ENCODE measurements at regions not wholly inside any gene's neighbourhood (a gene's known extent, or its start where the extent isn't known, plus 50 kb on each side); places are given as distances from the start of the nearest gene placed in this dataset.
"Not testable (repeated sequence)": the region's sequence is repeated elsewhere in the genome, so short reads cannot be mapped to it uniquely, and the experiment has no call there.

GRCh38 chr2:64934530-64934929 lies 54.7 kb upstream of the SLC1A4 start:
- Histone ChIP-seq H3K4me2 (ENCODE audit: low read length) (peak overlapping the region; percentile 42), H3K9me3 (ENCODE audit: low read length) (peaks cover 4% of the 10 kb centered on the region; the same call in 1 of the 2 replicates), H3K9ac (ENCODE audit: low read length) (peak overlapping the region; percentile 42; the same call in 1 of the 2 replicates), H3K79me2 (ENCODE audit: insufficient read depth, low read length) (peaks cover 26% of the 10 kb centered on the region), H4K20me1 (ENCODE audit: insufficient read depth, low read length) (no peaks in the 10 kb centered on the region), H2AFZ (ENCODE audit: low read length) (no peak overlapping the region), H3K27me3 (ENCODE audit: insufficient read depth, low read length) (no peaks in the 10 kb centered on the region), H3K36me3 (ENCODE audit: insufficient read depth, low read length) (peaks cover 10% of the 10 kb centered on the region), H3K4me1 (ENCODE audit: insufficient read depth, low read length, severe bottlenecking) (peaks cover 82% of the 10 kb centered on the region), H3F3A (ENCODE audit: insufficient read depth, low read length) (no peaks in the 10 kb centered on the region; the same call in 1 of the 2 replicates), H3K27ac (ENCODE audit: low read depth, low read length, poor library complexity, severe bottlenecking) (peak overlapping the region; percentile 97), H3K4me3 (ENCODE audit: low read depth, low read length, poor library complexity, severe bottlenecking) (peak overlapping the region; percentile 11), H3K9me2 (ENCODE audit: low read depth, low read length) (no peaks in the 10 kb centered on the region)
- TF ChIP-seq CTCF (IDR thresholded peaks at IDR 0.05; ENCODE audit: low read length) (no peak), EZH2 (IDR thresholded peaks at IDR 0.05; ENCODE audit: borderline replicate concordance, low read length) (no peak)

- Histone ChIP-seq H3K4me3 (ENCODE audit: low read depth, low read length, poor library complexity, severe bottlenecking) (no peak overlapping the region), H3K36me3 (ENCODE audit: insufficient read depth, low read length) (no peaks in the 10 kb centered on the region; the same call in 1 of the 2 replicates), H3K9me3 (ENCODE audit: low read length) (peaks cover 4% of the 10 kb centered on the region; the same call in 1 of the 2 replicates), H3K79me2 (ENCODE audit: insufficient read depth, low read length) (peaks cover 3% of the 10 kb centered on the region; the same call in 1 of the 2 replicates), H3K27ac (ENCODE audit: low read depth, low read length, poor library complexity, severe bottlenecking) (peak overlapping the region; percentile 93), H3F3A (ENCODE audit: insufficient read depth, low read length) (no peaks in the 10 kb centered on the region; the same call in 1 of the 2 replicates), H4K20me1 (ENCODE audit: insufficient read depth, low read length) (no peaks in the 10 kb centered on the region), H3K9ac (ENCODE audit: low read length) (peak overlapping the region; percentile 51; the same call in 1 of the 2 replicates), H3K4me1 (ENCODE audit: insufficient read depth, low read length, severe bottlenecking) (peaks cover 72% of the 10 kb centered on the region), H2AFZ (ENCODE audit: low read length) (no peak overlapping the region), H3K9me2 (ENCODE audit: low read depth, low read length) (no peaks in the 10 kb centered on the region), H3K27me3 (ENCODE audit: insufficient read depth, low read length) (no peaks in the 10 kb centered on the region), H3K4me2 (ENCODE audit: low read length) (no peak overlapping the region; the same call in 1 of the 2 replicates)
- TF ChIP-seq CTCF (IDR thresholded peaks at IDR 0.05; ENCODE audit: low read length) = no peak
- TF ChIP-seq EZH2 (IDR thresholded peaks at IDR 0.05; ENCODE audit: borderline replicate concordance, low read length) = no peak
These were observed 52.4 kb upstream of the SLC1A4 start for GRCh38 chr2:64936809-64937208.

GRCh38 chr2:64937314-64937686 lies 51.9 kb upstream of the SLC1A4 start:
- H3K27ac ChIP-seq (ENCODE audit: low read depth, low read length, poor library complexity, severe bottlenecking) = peak overlapping the region; percentile 93
- not testable (repeated sequence) for H3K27me3 ChIP-seq (ENCODE audit: insufficient read depth, low read length); H3K9me2 ChIP-seq (ENCODE audit: low read depth, low read length); H3K79me2 ChIP-seq (ENCODE audit: insufficient read depth, low read length); H3K36me3 ChIP-seq (ENCODE audit: insufficient read depth, low read length); H2AFZ ChIP-seq (ENCODE audit: low read length); H3F3A ChIP-seq (ENCODE audit: insufficient read depth, low read length); H4K20me1 ChIP-seq (ENCODE audit: insufficient read depth, low read length); H3K9me3 ChIP-seq (ENCODE audit: low read length)
- H3K9ac ChIP-seq (ENCODE audit: low read length) = peak overlapping the region; percentile 51
- peak overlapping the region; percentile 71 for H3K4me2 ChIP-seq (ENCODE audit: low read length)
- peak overlapping the region; percentile 45 for H3K4me3 ChIP-seq (ENCODE audit: low read depth, low read length, poor library complexity, severe bottlenecking)
- peaks cover 69% of the 10 kb centered on the region for H3K4me1 ChIP-seq (ENCODE audit: insufficient read depth, low read length, severe bottlenecking)

All from OCI-LY1 (cell line).